ENCODE measurements at regions not wholly inside any gene's neighbourhood (a gene's known extent, or its start where the extent isn't known, plus 50 kb on each side); places are given as distances from the start of the nearest gene placed in this dataset.

GRCh38 chr2:196565106-196565765, 74.3 kb upstream of the CCDC150 start:
- Histone ChIP-seq H3K9me3 (ENCODE audit: low read length) (no peaks in the 10 kb centered on the region), H3K4me2 (ENCODE audit: low read depth, low read length, poor library complexity, severe bottlenecking) (no peak overlapping the region), H3K36me3 (ENCODE audit: insufficient read depth, low read length) (no peaks in the 10 kb centered on the region), H3K4me1 (ENCODE audit: low read length) (no peaks in the 10 kb centered on the region), H3K9me2 (replicated peaks; ENCODE audit: insufficient read depth, low read length) (no peaks in the 10 kb centered on the region), H3K27ac (ENCODE audit: low read length) (no peak overlapping the region), H3K4me3 (ENCODE audit: low read length) (no peak overlapping the region), H4K20me1 (ENCODE audit: insufficient read depth, low read depth, low read length) (no peaks in the 10 kb centered on the region), H3K79me2 (ENCODE audit: low read length) (no peaks in the 10 kb centered on the region), H3K9ac (ENCODE audit: low read length) (no peak overlapping the region), H2AFZ (ENCODE audit: low read length) (no peak overlapping the region), H3K27me3 (ENCODE audit: low read length) (no peaks in the 10 kb centered on the region)
- DNase-seq = no peak

GRCh38 chr2:196565982-196566381, 73.5 kb upstream of the CCDC150 start:
- Histone ChIP-seq H3K27me3 (ENCODE audit: low read length) (no peaks in the 10 kb centered on the region), H3K4me3 (ENCODE audit: low read length) (no peak overlapping the region), H3K27ac (ENCODE audit: low read length) (no peak overlapping the region), H3K9me3 (ENCODE audit: low read length) (no peaks in the 10 kb centered on the region), H3K9me2 (replicated peaks; ENCODE audit: insufficient read depth, low read length) (no peaks in the 10 kb centered on the region), H3K36me3 (ENCODE audit: insufficient read depth, low read length) (no peaks in the 10 kb centered on the region), H3K79me2 (ENCODE audit: low read length) (no peaks in the 10 kb centered on the region), H3K9ac (ENCODE audit: low read length) (no peak overlapping the region), H3K4me2 (ENCODE audit: low read depth, low read length, poor library complexity, severe bottlenecking) (no peak overlapping the region), H4K20me1 (ENCODE audit: insufficient read depth, low read depth, low read length) (no peaks in the 10 kb centered on the region), H3K4me1 (ENCODE audit: low read length) (no peaks in the 10 kb centered on the region), H2AFZ (ENCODE audit: low read length) (no peak overlapping the region)
- no peak for DNase-seq

GRCh38 chr2:196566961-196567666, 72.4 kb upstream of the CCDC150 start:
- Histone ChIP-seq H3K4me2 (ENCODE audit: low read depth, low read length, poor library complexity, severe bottlenecking) (no peak overlapping the region), H3K36me3 (ENCODE audit: insufficient read depth, low read length) (no peaks in the 10 kb centered on the region), H4K20me1 (ENCODE audit: insufficient read depth, low read depth, low read length) (no peaks in the 10 kb centered on the region), H3K4me3 (ENCODE audit: low read length) (no peak overlapping the region), H3K9ac (ENCODE audit: low read length) (no peak overlapping the region), H3K9me2 (replicated peaks; ENCODE audit: insufficient read depth, low read length) (no peaks in the 10 kb centered on the region), H3K27me3 (ENCODE audit: low read length) (no peaks in the 10 kb centered on the region), H3K4me1 (ENCODE audit: low read length) (no peaks in the 10 kb centered on the region), H3K9me3 (ENCODE audit: low read length) (no peaks in the 10 kb centered on the region), H3K79me2 (ENCODE audit: low read length) (no peaks in the 10 kb centered on the region), H2AFZ (ENCODE audit: low read length) (no peak overlapping the region), H3K27ac (ENCODE audit: low read length) (no peak overlapping the region)
- DNase-seq = no peak

GRCh38 chr2:196568506-196568905, 71.0 kb upstream of the CCDC150 start:
- DNase-seq = no peak
- no peaks in the 10 kb centered on the region for H3K79me2 ChIP-seq (ENCODE audit: low read length)
- no peak overlapping the region for H3K4me3 ChIP-seq (ENCODE audit: low read length)
- H3K4me2 ChIP-seq (ENCODE audit: low read depth, low read length, poor library complexity, severe bottlenecking) = no peak overlapping the region
- no peak overlapping the region for H3K9ac ChIP-seq (ENCODE audit: low read length)
- no peaks in the 10 kb centered on the region for H3K9me2 ChIP-seq (replicated peaks; ENCODE audit: insufficient read depth, low read length)
- no peaks in the 10 kb centered on the region for H4K20me1 ChIP-seq (ENCODE audit: insufficient read depth, low read depth, low read length)
- H3K9me3 ChIP-seq (ENCODE audit: low read length) = no peaks in the 10 kb centered on the region
- H3K4me1 ChIP-seq (ENCODE audit: low read length) = no peaks in the 10 kb centered on the region
- H3K27me3 ChIP-seq (ENCODE audit: low read length) = no peaks in the 10 kb centered on the region
- no peak overlapping the region for H3K27ac ChIP-seq (ENCODE audit: low read length)
- H2AFZ ChIP-seq (ENCODE audit: low read length) = no peak overlapping the region
- no peaks in the 10 kb centered on the region for H3K36me3 ChIP-seq (ENCODE audit: insufficient read depth, low read length)

- Histone ChIP-seq H3K79me2 (ENCODE audit: low read length) (no peaks in the 10 kb centered on the region), H3K27me3 (ENCODE audit: low read length) (no peaks in the 10 kb centered on the region), H3K9ac (ENCODE audit: low read length) (no peak overlapping the region), H2AFZ (ENCODE audit: low read length) (no peak overlapping the region), H3K9me2 (replicated peaks; ENCODE audit: insufficient read depth, low read length) (no peaks in the 10 kb centered on the region), H3K4me2 (ENCODE audit: low read depth, low read length, poor library complexity, severe bottlenecking) (no peak overlapping the region), H3K4me1 (ENCODE audit: low read length) (no peaks in the 10 kb centered on the region), H4K20me1 (ENCODE audit: insufficient read depth, low read depth, low read length) (no peaks in the 10 kb centered on the region), H3K36me3 (ENCODE audit: insufficient read depth, low read length) (no peaks in the 10 kb centered on the region), H3K27ac (ENCODE audit: low read length) (no peak overlapping the region), H3K9me3 (ENCODE audit: low read length) (no peaks in the 10 kb centered on the region), H3K4me3 (ENCODE audit: low read length) (no peak overlapping the region)
- no peak for DNase-seq
Measured at GRCh38 chr2:196584903-196585302, 54.6 kb upstream of the CCDC150 start.

GRCh38 chr2:196586511-196586991, 53.0 kb upstream of the CCDC150 start:
- Histone ChIP-seq H3K4me2 (ENCODE audit: low read depth, low read length, poor library complexity, severe bottlenecking) (no peak overlapping the region), H3K27ac (ENCODE audit: low read length) (no peak overlapping the region), H3K36me3 (ENCODE audit: insufficient read depth, low read length) (no peaks in the 10 kb centered on the region), H3K9me2 (replicated peaks; ENCODE audit: insufficient read depth, low read length) (no peaks in the 10 kb centered on the region), H3K9me3 (ENCODE audit: low read length) (no peaks in the 10 kb centered on the region), H3K4me1 (ENCODE audit: low read length) (no peaks in the 10 kb centered on the region), H3K27me3 (ENCODE audit: low read length) (no peaks in the 10 kb centered on the region), H3K9ac (ENCODE audit: low read length) (no peak overlapping the region), H2AFZ (ENCODE audit: low read length) (no peak overlapping the region), H4K20me1 (ENCODE audit: insufficient read depth, low read depth, low read length) (no peaks in the 10 kb centered on the region), H3K4me3 (ENCODE audit: low read length) (no peak overlapping the region), H3K79me2 (ENCODE audit: low read length) (no peaks in the 10 kb centered on the region)
- DNase-seq = no peak

GRCh38 chr2:196587056-196587455, 52.5 kb upstream of the CCDC150 start:
- Histone ChIP-seq H2AFZ (ENCODE audit: low read length) (no peak overlapping the region), H3K9me2 (replicated peaks; ENCODE audit: insufficient read depth, low read length) (no peaks in the 10 kb centered on the region), H3K4me3 (ENCODE audit: low read length) (no peak overlapping the region), H3K27me3 (ENCODE audit: low read length) (no peaks in the 10 kb centered on the region), H3K79me2 (ENCODE audit: low read length) (no peaks in the 10 kb centered on the region), H3K4me1 (ENCODE audit: low read length) (no peaks in the 10 kb centered on the region), H3K27ac (ENCODE audit: low read length) (no peak overlapping the region), H3K9ac (ENCODE audit: low read length) (no peak overlapping the region), H3K36me3 (ENCODE audit: insufficient read depth, low read length) (no peaks in the 10 kb centered on the region), H4K20me1 (ENCODE audit: insufficient read depth, low read depth, low read length) (no peaks in the 10 kb centered on the region), H3K9me3 (ENCODE audit: low read length) (no peaks in the 10 kb centered on the region), H3K4me2 (ENCODE audit: low read depth, low read length, poor library complexity, severe bottlenecking) (no peak overlapping the region)
- DNase-seq = no peak

GRCh38 chr2:196587739-196588138, 51.8 kb upstream of the CCDC150 start:
- Histone ChIP-seq H3K4me1 (ENCODE audit: low read length) (no peaks in the 10 kb centered on the region), H3K27ac (ENCODE audit: low read length) (no peak overlapping the region), H3K9ac (ENCODE audit: low read length) (no peak overlapping the region), H3K36me3 (ENCODE audit: insufficient read depth, low read length) (no peaks in the 10 kb centered on the region), H4K20me1 (ENCODE audit: insufficient read depth, low read depth, low read length) (no peaks in the 10 kb centered on the region), H2AFZ (ENCODE audit: low read length) (no peak overlapping the region), H3K9me3 (ENCODE audit: low read length) (no peaks in the 10 kb centered on the region), H3K4me2 (ENCODE audit: low read depth, low read length, poor library complexity, severe bottlenecking) (no peak overlapping the region), H3K4me3 (ENCODE audit: low read length) (no peak overlapping the region), H3K9me2 (replicated peaks; ENCODE audit: insufficient read depth, low read length) (no peaks in the 10 kb centered on the region), H3K27me3 (ENCODE audit: low read length) (no peaks in the 10 kb centered on the region), H3K79me2 (ENCODE audit: low read length) (no peaks in the 10 kb centered on the region)
- no peak for DNase-seq

All from Karpas-422 (cell line).